Activated effector memory CD4-positive, alpha-beta T cell treated with anti-CD3 and anti-CD28 coated beads, Interleukin-2, amount 50 U/mL, for 16 hours (primary cell): ENCODE measurements at regions not wholly inside any gene's neighbourhood (a gene's known extent, or its start where the extent isn't known, plus 50 kb on each side); places are given as distances from the start of the nearest gene placed in this dataset.
"Not testable (repeated sequence)": the region's sequence is repeated elsewhere in the genome, so short reads cannot be mapped to it uniquely, and the experiment has no call there.

ENCODE experiments used
- DNase-seq: peaks from one replicate; pipeline ENCODE4 v3.0.0-alpha.2; 2020

DNA sequence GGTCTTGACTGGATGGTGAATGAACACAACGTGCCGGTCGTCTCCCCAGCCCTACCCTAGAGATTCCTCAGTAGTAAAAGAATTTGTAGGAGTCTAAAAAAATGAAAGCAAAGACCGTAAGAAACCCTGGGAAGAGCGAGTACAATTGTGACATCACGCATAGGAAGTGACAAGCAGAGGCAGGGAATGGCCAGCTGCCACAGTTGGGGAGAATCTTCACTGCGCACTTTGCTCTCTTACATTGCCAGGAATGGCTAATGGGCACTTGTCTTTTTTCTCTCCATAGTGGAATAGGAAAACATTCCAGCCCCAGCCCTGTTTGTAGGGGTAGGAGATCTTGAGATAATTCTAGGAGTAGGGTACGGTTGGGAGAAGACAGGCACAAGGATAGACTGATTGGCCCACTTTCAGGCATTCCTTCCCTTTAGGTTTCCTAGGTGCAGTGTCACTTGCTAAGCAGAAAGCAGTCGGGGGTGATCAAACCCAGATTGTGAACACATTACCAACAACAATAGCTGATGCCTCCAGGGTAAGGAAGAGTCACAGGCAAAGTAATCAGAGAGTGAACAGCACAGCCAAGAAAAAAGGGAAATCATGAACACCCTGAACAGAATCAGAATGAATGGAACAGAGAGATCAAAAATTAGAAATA, 302.7 kb downstream of the MAN2A1 start:
- no peak for DNase-seq

DNA sequence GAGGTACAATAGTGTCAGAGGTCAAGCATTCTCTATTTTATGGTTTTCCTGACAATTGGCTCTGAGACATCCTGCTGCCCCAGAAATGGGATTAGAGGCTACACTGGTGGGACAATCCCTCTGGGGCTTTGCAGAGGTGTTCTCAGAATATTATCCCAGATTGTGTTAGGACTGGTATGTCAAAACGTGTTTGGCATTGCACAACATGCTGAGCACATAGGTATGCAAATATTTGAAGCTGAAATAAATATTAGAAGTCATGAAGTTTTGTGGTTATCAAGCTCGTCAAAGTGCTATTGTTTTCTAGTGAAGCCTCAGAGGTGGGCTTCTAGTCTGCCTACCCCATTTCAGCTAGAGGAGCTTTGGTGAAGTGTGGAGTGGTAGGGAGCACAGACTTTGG, 304.4 kb downstream of the MAN2A1 start:
- DNase-seq = no peak

DNA sequence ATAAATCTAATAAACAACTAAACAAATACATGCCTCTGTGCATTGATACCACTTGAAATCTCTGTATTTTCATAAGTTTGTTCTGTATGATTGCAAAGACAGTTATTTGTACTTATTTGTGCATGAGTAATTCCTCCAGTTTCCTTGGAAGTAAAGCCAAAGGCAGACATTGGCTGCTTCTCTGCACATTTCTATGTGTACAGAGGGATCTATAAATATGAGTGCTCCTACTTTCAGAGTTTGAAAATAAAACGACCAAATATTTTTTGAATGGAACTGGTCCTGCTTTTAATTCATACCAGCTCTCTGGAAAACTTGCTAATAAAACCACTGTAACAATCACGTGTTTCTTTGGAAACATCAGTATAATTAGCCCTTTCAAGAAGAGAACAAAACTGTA, 306.5 kb downstream of the MAN2A1 start:
- DNase-seq = no peak

DNA sequence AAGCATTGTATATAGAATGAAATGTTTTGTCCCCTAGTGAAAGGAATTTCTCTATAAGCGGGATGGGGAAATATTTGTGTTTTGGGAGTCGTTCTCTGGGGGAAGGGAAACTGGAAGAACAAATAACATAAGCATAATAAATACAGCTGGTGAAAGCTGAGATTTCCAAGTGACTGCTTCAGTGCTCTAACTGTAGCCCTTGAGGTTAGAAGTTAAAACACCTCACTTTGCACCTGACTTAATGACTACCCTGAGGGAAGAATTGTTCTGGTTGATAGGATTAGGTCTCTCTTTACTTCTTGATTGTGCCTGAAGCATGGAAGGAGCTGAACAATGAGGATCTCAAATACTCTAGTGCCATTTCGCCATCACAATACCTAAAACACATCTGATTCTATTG, 307.4 kb downstream of the MAN2A1 start:
- no peak for DNase-seq

DNA sequence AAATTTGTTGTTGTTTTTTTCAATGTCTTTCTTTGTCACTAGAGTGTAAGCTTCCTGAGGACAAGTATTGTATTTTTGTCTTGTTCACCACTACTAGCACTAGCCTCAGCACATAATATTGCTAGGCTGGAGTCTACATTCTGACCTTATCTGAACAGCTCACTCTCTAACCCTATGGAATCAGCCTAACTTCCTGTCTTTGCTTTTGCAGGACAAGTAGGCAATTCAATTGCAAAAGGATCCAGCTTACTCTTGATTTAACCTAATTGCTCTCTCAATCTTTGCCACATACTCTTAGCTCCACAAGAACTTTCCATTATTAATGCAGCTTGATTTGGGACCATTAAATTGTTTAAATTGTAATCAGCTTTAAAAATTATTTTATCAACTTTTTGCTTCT, 308.5 kb downstream of the MAN2A1 start:
- DNase-seq = no peak

DNA sequence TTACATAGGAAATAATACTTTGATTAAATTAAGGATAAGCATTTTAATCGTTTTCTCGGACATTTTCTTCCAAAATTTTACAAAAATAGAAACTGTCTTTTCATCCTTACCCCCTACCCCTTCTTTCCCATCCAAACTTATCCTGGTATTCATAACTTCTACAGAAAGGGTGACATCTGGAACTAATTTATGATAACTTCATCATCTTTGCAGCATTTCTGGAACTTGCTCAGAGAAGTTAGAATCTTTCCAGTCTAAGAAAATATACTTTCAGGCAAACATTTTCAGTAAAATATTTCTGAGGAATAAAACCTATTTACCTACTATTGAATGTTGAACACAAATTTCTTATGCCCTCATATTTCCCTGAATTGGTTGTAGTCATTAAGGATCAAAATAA, 309.0 kb downstream of the MAN2A1 start:
- no peak for DNase-seq

DNA sequence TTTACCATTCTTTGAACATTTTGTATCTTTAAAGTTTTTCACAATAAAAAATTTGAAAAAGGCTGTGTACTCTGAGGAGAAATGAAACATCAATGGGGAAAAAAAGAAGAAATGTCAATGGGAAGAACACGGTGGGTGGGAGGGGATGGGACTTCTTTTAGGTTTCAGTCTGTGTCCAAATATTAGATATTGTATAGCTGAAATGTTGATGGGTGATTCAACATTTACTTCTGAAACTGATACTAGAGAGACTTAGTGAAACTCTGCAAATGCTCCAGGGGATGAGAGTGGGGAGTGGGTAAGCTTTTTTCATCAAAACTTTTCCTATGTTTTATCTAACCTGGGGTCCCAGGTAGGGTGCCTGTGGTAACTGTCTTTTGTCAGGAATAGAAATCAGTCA, 311.9 kb downstream of the MAN2A1 start:
- no peak for DNase-seq

GRCh38 chr5:110002652-110003051, 312.9 kb downstream of the MAN2A1 start:
- DNase-seq = no peak

DNA sequence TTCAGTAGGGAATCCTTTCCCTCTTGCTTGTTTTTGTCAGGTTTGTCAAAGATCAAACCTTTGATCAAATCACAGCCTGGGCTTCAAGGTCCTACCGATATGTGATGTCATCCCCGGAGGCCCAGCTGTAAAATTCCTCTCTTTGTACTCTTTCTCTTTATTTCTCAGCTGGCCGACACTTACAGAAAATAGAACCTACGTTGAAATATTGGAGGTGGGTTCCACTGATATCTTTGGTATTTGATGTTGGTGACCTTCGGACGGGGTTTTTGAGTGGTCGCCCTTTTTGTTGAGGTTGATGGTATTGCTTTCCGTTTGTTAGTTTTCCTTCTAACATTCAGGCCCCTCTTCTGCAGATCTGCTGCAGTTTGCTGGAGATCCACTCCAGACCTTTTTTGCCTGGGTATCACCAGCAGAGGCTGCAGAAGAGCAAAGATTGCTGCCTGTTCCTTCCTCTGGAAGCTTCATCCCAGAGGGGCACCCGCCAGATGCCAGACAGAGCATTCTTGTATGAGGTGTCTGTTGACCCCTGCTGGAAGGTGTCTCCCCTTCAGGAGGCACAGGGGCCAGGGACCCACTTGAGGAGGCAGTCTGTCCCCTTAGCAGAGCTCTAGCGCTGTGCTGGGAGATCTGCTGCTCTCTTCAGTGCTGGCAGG, 316.3 kb downstream of the MAN2A1 start:
- DNase-seq = not testable (repeated sequence)

GRCh38 chr5:110007101-110007500, 317.4 kb downstream of the MAN2A1 start:
- no peak for DNase-seq

GRCh38 chr5:110008131-110008530, 318.4 kb downstream of the MAN2A1 start:
- DNase-seq = no peak

- no peak for DNase-seq
These were observed 322.4 kb downstream of the MAN2A1 start for GRCh38 chr5:110012145-110012544.

GRCh38 chr5:110013017-110013416, 323.3 kb downstream of the MAN2A1 start:
- DNase-seq = no peak

DNA sequence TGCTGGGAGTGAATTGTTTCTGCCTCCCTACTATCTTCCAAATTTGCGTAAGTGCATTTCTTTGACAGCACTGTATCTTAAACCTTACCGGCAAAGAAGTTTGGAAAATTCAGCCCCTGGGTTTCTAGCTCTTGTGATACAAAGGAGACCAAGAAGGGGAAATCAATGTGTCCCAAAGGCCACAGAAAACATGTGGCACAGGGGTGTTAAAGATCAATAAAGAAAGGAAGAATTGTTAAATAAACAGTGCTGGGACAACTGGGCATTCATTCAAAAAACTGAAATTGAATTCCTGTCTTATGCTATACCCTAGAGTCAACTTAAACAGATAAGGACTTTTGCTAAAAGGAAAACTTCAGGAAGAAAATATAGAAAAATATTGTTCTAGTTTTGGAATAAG, 328.1 kb downstream of the MAN2A1 start:
- DNase-seq = no peak

GRCh38 chr5:110018509-110018908, 328.8 kb downstream of the MAN2A1 start:
- no peak for DNase-seq

DNA sequence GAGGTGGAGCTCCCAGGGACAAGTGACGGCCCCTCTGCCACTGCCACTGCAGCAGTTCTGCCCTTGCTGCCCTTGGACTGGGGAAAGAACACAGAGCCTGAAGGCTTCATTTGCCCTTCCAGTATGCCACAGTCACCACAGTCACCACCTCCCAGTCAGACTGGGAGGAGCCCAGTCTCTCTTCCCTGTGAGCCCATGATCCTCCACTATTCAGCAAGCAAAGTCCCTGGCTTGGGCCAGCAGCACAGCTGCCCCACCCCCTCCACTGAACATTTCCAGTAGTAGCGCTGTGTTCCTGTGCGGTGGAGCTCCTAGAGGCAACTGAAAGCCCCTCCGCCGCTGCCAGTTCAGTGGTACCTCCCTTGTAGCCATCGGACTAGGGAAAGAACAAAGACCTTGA, 329.4 kb downstream of the MAN2A1 start:
- DNase-seq = no peak

GRCh38 chr5:110019780-110020179, 330.1 kb downstream of the MAN2A1 start:
- DNase-seq = no peak

DNA sequence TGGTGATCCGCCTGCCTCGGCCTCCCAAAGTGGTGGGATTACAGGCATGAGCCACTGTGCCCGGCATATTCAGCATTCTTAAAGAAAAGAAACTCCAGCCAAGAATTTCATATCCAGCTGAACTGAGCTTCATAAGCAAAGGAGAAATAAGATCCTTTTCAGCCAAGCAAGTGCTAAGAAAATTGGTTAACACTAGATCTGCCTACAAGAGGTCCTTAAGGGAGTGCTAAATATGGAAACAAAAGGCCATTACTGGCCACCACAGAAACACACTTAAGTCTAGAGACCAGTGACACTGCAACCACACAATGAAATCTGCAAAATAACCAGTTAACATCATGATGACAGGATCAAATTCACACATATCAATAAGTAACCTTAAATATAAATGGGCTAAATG, 331.5 kb downstream of the MAN2A1 start:
- no peak for DNase-seq

- DNase-seq = no peak
These were observed 335.4 kb downstream of the MAN2A1 start for GRCh38 chr5:110025160-110025559.

DNA sequence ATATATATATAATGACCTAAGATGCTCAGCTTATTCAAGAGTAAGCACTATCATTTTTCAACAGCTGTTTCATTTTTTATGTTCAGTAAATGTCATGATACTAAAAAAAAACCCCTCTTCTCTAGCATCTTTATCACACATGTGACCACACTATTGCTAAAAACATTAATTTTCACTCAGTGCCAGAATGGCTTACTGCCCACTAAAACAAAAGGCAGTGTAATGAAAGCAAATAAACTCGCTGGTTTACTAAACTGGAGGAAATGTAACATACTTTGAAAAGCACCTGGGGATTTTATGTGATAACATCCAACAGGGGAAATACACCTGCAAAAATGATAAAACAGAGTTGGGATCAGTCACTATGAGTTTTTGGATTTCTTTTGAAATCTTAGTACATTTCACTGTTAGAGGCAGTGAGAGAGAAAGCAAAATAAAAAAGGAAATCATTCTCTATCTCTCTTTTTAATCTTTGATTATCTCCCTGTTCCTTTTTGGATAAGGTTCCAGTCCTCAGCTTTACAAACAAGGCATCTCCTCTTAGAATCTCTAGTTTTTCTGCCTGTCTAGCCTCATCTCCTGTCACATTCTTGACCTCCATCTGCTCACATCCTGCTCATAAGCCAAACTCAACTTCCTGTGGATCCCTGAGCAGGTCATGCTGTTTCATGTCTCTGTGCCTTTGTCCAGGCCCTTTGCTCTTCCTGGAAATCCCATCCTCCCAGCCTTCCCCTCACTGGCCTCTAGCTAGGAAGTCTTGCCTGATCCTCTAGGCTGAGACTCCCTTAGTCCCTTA, 338.0 kb downstream of the MAN2A1 start:
- DNase-seq = no peak

DNA sequence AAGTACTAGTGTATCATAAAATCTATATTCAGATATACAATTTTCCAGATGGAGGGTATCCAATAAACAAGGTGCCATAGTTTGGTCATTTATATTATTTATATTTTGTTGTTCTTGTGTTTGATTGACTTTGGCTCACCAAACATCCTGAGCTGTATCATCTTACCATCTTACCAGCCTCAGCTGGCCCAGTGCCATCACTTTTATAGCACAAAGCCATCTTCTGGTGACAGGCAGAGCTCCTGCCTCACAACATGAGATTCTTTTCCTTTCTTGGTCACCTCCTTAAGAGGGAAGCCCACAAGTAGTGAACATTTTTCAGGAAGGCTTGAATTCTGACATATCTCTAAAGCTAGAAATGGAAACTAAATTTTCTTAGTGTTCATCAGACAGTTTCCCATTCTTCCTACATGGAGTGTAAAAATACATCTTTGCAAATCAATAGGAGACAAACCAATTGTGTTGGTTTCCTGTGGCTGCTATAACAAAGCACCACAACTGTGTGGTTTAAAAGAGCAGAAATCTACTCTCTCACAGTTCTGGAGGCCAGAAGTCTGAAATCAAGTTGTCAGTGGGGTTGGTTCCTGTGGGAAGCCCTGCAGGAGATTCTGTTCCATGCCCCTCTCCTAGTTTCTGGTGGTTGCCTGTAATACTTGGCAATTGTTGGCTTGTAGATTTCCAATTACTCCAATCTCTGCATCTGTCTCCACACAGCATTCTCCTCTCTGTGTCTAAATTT, 341.8 kb downstream of the MAN2A1 start:
- no peak for DNase-seq

GRCh38 chr5:110032376-110032775, 342.6 kb downstream of the MAN2A1 start:
- no peak for DNase-seq

GRCh38 chr5:110034056-110034600, 344.4 kb downstream of the MAN2A1 start:
- DNase-seq = no peak
